VCaP (cell line): ENCODE measurements at regions not wholly inside any gene's neighbourhood (a gene's known extent, or its start where the extent isn't known, plus 50 kb on each side); places are given as distances from the start of the nearest gene placed in this dataset.

ENCODE experiments used
- H3K27ac ChIP-seq: fragments of 450-650 bp; 2 replicates; pipeline ENCODE4 v1.5.1; 2017
- CTCF ChIP-seq: fragments of 450-650 bp; conservative IDR thresholded peaks from 2 replicates; pipeline ENCODE4 v1.5.1; 2017; ENCODE audit warnings: mild to moderate bottlenecking, moderate library complexity

GRCh38 chr9:105854783-105855724 lies 160.7 kb downstream of the TMEM38B start:
- TF ChIP-seq CTCF: no peak
- no peak overlapping the region for H3K27ac ChIP-seq

- TF ChIP-seq CTCF: no peak
- H3K27ac ChIP-seq: no peak overlapping the region
Measured at GRCh38 chr9:105855987-105856386, 161.6 kb downstream of the TMEM38B start.

DNA sequence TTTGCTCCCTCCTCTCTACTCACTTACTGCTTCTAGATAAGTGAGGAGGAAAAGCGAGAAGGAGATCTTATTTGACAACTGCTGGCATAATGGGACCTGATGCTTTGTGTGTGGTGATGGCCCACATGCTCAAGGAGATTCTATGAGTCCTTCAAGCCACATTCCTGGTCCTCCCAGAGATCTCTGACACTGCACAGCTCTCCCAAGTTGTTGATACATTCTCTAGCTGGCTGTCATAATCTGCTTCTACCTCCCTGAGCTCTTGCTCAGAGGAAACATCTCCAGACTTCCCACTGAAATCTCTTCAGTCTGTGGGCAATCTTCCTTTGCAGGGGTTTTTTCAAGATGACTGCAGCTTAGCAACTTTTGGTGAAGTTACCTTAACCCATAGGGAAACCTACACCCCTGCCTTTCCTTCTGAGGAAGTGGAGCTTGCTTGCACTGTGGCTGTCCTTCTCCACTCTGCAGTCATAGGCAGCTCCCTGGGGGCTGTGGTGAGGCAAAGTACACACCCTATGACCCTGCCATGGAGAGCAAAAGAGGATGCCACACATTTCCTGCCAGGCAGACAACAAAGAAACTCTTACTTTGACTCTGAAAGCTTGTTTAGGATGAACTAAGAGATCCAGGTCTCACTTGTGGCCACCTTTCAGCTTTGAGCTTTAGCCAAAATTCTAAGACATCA lies 163.8 kb downstream of the TMEM38B start:
- no peak for TF ChIP-seq CTCF
- no peak overlapping the region for H3K27ac ChIP-seq

- no peak overlapping the region for H3K27ac ChIP-seq
- no peak for TF ChIP-seq CTCF
Measured at GRCh38 chr9:105858877-105859276, 164.5 kb downstream of the TMEM38B start.

GRCh38 chr9:105859428-105860091 lies 165.2 kb downstream of the TMEM38B start:
- no peak overlapping the region for H3K27ac ChIP-seq
- no peak for TF ChIP-seq CTCF

- TF ChIP-seq CTCF: no peak
- no peak overlapping the region for H3K27ac ChIP-seq
Measured at GRCh38 chr9:105860516-105860915, 166.2 kb downstream of the TMEM38B start.

DNA sequence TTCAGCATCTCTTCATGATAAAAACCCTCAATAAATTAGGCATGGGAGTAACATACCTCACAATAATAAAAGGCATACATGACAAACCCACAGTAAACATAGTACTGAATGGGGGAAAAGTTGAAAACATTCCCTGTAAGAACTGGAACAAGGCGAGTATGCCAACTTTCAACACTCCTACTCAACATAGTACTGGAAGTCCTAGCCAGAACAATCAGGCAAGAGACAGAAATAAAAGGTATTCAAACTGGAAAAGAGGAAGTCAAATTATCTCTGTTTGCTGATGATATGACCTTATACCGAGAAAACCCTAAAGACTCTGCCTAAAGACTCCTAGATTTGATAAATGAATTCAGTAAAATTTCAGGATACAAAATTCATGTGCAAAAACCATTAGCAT lies 167.6 kb downstream of the TMEM38B start:
- no peak for TF ChIP-seq CTCF
- no peak overlapping the region for H3K27ac ChIP-seq
